Superior temporal gyrus (tissue), 1 donor: ENCODE measurements at regions not wholly inside any gene's neighbourhood (a gene's known extent, or its start where the extent isn't known, plus 50 kb on each side); places are given as distances from the start of the nearest gene placed in this dataset.
"Not testable (repeated sequence)": the region's sequence is repeated elsewhere in the genome, so short reads cannot be mapped to it uniquely, and the experiment has no call there.

Experiments used
- DNase-seq: peaks from one replicate; pipeline ENCODE4 v3.0.0-alpha.2; 2016; ENCODE audit errors: extremely low spot score

DNA sequence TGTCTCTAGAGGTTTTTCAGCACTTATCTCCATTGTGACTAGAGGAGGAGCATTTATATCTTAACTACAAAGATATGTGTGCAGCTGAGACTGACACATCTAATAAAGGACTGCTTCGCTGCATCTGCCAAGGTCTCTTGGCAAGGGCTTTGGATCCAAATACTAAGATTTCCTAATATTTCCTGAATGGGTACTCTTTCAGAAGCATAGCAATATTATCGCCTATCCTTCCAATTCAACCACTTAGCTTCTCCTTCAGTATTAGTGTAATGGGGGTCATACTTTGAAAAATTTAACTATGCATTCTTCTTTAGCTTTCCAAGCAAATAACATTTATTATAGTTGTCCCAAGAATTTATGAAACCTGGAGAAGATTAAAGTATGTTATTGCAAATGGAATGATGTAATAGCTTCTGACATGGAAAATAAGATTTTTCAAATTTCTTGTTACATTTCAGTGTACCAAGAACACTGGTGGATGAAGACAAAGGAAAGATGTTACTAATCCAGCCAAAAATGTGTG lies 243.0 kb upstream of the PDE3A start:
- no peak for DNase-seq

DNA sequence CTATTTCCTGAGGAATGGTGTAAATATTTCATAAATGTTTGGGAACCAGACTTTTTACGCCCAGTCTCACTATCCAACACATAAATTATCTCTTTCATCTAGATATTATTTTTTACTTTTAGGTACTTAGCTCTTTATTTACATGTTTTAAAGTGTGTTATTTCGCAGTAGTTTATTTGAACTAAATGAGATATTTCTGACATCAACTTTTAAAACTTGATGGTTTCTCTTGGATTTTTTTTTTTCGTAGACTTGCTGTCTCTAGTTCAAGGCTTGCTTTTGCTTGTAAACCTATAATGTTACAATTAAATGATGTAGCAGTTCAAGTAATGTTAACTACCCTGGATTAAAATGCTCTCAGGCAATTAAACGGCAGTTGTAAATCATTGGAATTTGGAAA lies 241.7 kb upstream of the PDE3A start:
- no peak for DNase-seq

DNA sequence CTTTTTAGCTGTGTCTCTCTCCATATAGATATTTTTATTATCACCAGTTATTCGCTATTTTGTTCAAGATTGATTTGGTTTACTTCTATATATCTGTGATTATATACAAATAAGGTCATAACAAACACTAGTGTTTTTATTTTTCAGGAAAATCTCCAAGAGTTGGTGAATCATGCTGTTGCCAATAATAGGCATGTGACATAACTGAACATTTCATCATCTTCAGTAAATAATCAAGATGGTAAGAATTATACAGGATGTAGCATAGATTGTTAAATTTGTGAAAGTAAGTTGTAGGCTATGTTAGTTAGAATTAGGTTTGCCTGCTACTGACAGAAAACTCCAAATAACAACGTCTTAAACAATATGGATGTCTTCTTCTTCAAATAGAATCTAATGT lies 240.9 kb upstream of the PDE3A start:
- DNase-seq = no peak

DNA sequence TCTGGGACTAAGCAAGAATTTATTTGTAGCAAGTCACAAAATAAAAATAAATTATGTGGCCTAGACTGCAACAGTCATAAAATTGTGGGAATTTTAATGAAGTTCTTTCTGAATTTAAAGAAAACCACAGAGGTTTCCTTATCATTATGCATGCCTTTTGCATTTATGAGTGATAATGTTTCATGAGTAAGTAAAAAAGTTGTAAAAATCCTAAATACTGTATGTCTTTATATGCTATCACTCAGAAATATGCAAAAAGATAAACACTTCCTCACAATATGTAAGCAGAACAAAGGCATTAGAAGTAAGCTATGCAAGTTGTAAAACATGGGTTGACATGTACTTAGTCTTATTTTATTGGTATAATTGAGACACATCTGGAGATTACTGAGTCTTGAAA lies 239.4 kb upstream of the PDE3A start:
- no peak for DNase-seq

DNA sequence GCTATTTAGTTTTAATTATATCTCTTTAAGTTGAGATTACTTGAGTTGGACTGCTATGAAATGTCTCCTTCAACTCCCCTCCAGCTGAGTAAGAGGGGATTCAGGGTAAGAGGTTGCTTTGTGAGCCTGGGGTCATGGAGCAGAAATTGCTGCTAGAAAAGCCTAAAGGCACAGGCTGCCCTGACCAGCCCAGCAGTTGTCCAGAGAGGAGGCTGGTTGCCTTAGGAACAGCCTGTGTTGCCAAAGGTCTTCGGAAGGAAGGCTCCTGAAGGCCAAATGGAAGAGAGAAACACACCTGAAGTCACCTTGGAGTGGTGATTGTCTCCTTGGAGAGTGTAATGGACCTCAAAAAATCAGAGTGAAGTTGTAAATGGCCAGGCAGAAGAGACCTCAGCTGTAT lies 235.5 kb upstream of the PDE3A start:
- DNase-seq = no peak

DNA sequence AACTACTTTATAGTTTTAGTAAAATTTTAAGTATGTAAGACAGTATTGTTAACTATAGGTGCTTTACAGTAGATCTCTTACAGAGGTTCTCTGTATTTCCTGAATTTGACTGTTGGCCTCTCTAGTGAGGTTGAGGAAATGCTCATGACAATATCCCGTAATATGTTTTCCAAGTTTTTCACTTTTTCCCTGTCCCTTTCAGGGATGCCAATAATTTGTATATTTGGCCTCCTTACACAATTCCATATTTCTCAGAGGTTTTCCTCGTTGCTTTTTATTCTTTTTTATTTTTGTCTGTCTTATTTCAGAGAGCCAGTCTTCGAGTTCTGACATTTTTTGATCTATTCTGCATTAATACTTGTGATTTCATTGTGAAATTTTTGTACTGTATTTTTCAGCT lies 233.7 kb upstream of the PDE3A start:
- DNase-seq = no peak

DNA sequence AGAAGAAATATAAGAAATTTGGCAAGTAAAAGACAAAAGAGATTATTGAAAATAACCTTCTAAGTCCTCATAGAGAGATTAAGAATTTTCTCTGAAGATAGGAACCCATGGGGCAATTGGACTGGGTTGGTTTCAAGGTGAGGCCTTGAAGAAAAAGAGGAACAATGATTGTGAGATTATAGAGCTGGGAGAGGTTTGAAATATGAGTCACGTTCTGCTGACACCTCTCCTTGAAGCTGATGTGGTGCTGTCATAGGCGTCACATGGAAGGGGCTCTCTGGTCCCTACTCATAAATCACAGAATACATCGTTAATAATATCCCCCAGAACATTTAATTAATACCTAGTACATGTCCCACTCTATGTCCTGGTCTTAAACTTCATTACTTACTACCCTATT lies 227.6 kb upstream of the PDE3A start:
- no peak for DNase-seq

DNA sequence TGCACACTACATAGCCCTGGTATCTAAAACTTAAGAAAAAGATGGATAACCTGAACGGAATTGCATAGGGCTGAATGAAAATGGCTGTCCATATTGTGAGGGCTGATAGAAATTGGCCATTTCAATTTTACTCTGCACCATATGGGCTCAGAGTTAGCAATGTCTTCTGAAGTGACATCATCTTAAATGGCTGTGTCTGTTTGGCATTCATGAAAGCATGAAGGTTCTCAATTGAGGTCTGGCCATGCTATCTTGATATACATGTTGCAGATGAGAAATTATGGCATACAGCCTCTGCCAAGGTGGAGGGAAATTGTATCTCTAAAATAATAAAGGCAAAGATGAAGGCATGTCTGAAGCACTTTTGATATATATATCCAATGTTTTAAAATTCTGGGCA lies 226.0 kb upstream of the PDE3A start:
- no peak for DNase-seq

DNA sequence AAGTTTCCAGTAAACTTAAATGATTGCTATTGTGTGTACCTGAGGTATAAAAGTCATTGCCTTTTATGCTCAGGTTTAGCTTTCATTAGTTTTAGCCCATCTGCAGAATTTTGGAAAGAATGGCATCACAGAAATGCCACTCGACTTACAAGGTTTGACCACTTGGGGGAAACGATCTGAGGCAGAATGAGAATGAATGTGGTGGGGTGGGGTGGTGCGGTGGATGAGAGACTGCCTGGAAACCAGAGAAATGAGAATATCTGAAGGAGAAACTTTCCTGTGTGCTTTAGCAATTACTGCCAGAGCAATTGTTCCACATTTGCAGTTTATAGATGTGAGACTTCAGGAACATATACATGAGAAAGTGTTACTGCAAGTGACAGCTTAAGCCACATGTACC lies 225.4 kb upstream of the PDE3A start:
- peak; percentile 26 for DNase-seq

DNA sequence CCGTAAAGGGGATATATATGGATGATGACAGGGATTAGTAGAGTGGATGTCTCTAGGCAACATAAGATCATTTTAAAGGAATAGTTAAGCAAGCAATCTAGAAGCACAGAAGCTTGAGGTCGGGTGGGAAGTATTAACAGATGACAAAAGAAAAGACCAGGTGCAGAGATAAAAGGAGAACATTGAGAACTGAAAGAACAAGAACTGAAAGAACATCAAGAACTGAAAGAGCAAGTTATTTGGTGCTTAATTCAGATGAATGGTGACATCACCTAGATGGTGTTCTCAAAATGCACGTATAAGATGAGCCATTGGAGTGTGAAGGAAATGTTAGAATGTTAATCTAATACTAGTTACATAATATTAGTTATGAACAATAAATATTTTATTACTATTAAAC lies 224.0 kb upstream of the PDE3A start:
- DNase-seq = no peak

DNA sequence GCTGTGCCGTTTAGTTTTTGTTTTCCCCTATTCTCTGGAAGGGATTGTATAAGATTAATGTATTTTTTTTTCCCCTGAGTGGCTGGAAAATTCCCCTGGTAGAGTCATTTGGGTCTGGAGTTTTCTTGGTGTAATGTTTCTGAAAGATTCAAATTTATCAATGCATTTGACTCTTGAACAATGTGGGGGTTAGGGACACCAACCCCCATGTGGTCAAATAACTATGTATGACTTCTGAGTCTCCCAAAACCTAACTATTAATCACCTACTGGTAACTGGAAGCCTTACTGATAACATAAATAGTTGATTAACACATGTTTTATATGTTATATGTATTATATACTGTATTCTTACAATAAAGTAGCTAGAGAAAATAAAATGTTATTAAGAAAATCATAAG lies 220.1 kb upstream of the PDE3A start:
- DNase-seq = no peak

DNA sequence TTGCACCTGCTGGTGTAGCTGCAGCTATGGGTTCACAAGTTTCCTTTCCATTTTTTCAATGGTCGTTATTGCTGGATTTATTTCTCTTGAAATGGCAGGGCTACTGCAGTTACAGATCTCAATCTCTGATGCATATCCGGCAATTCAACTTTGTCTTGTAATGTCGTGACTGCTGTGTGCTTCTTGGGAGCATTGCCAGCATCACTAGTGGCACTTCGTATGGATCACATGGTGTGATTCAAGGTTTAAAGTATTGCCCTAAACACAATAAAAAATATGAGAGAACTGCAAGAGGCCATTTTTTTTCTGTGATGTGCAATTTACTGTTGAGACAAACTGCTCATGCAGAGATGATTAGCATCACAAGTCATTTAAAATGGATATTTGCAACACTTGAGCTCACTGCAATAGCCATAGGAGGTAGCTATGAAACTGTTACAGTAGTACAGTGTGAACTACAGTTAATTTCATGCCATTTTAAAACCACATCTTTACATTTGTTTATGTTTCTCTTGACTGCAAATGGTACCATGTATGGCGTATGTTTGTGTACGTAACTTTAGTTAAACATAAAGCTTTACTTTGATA lies 217.4 kb upstream of the PDE3A start:
- no peak for DNase-seq

DNA sequence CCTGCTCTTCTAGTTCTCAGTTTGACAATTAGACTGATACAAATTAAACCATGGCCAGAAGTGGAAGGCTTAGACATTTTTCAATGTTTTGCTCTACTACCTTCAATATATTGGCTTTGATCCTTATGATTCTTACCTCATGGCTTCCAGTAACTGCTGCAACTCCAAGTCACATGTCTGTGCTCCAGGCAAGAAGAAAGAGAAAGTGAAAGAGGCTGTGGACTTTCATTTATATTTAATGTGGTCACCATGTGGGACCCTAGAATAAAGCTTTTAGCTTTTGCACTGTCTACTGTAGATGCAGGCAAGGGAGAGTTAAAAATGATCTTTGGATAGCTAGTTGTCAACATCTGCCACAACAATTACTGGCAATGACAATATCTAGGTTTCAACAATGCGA lies 214.3 kb upstream of the PDE3A start:
- DNase-seq = no peak

DNA sequence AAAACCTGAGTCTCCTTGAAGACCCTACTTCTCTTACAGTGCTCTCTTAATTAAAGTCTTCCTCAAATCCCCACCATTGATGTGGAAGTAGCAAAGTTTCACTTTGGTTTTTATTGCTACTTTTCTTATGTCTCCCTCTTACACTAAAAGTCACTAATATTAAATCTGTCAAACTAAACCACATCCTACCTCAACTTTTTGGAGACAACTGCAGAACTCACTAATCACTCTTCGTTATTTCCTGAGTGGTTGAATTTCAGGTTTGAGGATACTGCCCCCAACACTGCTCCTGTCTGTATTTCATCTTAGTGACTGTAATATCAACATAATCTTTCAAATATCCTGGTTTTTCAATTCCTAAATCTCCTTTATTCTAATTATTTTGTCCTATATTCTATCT lies 213.0 kb upstream of the PDE3A start:
- no peak for DNase-seq

DNA sequence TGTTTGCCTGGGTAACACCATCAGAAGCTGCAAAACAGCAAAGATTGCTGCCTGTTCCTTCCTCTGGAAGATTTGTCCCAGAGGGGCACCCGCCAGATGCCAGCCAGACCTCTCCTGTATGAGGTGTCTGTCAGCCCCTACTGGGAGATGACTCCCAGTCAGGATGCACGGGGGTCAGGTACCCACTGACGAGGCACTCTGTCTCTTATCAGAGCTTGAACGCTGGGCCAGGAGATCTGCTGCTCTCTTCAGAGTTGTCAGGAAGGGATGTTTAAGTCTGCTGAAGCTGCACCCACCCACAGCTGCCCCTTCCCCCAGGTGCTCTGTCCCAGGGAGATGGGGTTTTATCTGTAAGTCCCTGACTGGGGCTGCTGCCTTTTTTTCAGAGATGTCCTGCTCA lies 207.4 kb upstream of the PDE3A start:
- DNase-seq = not testable (repeated sequence)

DNA sequence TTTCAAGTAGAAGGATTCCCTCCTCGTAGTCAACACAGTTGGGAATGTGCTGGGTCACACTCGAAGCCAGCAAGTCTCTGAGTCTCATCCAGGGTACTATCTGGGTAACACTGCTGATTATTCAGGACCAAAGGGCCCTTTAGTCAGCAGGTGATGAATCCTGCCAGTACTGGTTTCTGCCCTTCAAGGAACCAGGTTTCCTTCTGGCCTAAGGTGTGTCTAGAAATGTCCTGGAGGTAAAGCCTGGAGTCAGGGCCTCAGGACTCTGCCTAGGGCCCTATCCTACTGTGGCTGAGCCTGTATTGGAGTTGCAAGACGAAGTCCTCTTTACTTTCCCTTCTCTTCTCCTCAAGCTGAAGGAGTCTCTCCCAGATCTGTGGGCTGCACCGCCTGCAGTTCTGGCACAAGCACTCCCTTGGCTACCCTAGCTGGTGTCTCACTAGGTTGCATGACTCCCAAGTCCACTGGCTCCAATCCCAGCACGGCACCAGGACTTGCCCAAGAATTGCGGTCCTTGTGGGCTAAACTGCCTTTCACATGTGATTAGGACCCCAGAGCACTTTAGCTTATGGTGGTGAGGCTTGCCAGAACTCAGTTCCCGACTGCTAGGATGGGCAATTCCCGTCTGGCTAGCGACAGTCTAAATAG lies 193.7 kb upstream of the PDE3A start:
- DNase-seq = no peak

DNA sequence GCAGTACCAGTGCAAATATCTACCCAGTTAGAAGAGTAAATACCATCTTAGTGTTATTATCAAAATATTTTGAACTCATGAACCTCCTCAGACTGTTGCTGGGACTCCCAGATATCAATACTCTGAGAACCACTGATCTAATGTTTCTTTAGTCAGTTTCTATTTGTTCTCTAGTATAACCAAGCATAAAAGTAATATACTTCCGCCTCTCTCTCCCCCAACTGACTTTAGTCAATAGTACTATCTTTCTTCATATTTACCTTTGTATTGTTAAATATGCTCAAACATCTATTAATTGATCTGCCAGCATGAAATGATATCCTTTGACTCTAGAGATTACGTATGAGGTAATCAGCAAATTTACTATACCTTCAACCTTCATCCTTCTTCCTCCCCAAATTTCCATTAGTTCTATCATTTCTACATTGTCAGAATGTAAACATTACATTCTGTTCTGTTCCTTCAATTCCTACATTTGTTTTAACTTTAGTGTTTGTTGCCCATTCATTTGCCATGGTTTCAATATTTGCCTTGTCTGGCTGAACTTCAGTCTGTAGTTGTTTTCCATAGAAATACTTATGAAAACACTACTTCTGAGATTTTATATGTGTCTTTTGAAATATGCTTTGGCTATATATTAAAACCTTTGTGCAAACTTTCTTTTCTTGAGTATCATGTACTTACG lies 192.5 kb upstream of the PDE3A start:
- DNase-seq = no peak

DNA sequence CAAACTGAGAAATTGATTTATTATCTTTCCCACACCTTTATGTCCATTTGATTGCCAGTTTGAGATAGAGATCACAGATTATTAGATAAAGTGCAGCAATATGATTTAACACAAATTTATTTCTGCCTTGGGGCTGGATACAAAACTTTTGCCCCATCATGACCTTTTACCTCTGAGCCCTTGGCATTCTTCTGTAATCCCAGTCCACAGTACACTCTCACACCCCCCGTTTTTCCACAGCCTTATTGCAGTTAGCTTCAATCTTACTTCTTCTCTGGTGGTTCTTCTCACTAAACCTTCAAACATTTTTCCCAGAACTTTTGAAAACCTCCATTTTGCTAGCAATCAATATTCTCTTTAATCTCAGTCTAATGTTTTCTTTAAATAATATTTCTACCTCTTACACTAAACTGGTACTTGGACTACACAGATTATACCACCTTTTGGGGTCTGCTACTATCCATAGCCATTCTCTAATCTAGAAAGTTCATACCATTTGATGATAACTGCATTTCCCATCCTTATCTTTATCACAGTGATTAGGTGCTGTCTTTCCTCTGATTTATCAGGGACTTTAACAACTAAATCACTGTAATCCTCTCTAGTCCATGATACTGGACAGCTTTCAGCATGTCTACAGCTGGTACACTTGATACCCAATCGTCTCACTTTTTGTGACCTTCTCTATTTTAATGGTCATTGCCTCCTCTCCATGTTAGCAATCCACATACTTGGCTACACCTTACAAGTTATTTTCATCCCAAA lies 186.7 kb upstream of the PDE3A start:
- DNase-seq = no peak

DNA sequence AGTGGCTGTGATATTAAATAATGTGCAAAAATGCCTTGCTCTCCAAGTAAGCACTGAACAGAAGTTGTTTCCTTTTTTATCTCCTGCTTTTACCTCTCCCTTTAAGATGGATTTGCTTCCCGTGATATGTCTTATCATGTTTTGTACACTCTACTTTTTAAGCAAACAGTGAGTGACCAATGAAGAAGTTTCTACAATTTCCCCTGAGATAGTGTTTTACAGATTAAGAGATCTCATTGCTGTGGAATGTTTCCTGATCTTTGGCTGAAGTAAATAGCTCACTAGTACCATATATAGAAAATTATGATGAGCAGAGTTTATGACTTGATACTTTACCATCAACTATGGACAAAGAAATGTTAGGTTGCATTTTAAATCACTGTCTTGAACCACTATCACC lies 184.8 kb upstream of the PDE3A start:
- no peak for DNase-seq

DNA sequence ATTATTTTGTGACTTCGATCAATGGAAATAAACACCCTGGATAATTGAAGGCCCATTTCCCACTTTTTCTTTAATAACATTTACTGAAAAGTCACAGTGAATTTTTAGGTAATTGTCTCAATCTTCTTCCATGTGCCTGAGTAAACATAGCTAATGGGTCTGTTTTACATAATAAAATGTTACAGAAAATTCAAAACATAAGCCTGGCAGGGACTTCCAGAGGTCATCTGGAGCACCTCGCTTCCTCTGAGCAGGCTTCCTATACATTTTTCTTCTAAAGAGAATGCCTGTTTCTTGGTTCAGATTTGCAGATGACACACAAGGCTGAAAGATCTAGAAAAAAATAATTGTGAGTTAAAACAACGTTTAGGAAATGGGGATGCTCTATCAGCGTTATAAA lies 183.8 kb upstream of the PDE3A start:
- no peak for DNase-seq

DNA sequence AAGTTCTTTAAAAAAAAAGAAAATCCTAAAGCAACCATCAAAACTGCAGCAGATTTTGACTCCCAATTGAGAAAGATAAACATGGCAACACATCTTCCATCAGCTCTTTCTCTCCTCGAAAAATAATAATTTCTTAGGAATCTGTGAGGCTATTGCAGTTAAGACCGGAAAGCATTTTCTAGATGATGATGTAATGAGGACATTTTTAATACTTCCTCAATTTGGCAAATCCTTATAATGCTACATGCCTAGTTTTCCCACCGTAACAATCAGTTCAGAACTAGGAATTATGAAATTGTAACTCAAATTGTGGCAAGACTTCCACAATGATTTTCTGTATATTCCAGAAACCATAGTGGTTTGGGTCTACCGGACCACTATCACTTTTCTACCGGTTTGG lies 180.9 kb upstream of the PDE3A start:
- no peak for DNase-seq

DNA sequence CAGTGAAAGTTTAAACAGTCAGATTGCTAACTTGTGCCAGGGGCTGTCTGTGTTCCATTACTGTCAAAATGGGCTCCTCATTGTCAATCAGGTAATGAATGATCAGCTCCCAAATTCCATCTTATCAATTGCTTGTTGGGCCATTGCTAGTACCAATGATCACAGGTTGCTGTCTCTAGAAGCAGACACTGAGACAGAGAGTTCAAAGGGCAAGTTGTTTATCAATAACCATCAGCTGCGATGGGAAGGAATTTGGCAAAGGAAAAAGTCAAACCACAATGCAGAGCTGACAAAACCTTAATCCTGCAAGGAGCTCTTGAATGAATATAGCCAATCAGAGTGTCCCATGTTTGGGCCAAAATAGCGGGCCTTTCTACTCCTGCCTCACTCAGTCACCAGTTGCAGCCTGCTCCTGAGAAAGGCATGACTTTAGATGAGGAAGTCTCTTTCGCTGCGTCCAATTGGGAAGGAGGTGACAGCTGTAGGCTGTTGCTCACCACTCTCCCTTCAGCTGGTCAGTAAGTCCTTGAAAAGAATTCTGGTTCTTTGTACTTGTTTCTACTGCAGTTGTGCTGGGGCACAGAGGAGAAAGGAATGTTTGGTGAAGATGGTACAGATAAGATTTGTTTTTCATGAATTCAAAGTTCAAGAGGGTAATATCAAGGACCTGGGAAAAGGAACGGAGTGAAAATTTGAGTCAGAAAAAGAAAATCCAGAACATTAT lies 179.2 kb upstream of the PDE3A start:
- DNase-seq = no peak
